GM10266 (cell line): ENCODE measurements at regions not wholly inside any gene's neighbourhood (a gene's known extent, or its start where the extent isn't known, plus 50 kb on each side); places are given as distances from the start of the nearest gene placed in this dataset.

ENCODE experiments used
- DNase-seq: peaks from one replicate; pipeline ENCODE4 v3.0.0; 2012; ENCODE audit errors: extremely low spot score
- TF ChIP-seq, protein P1 (sequence below): IDR thresholded peaks from 2 replicates; pipeline ENCODE4 v1.5.1; 2012; ENCODE audit warnings: mild to moderate bottlenecking, low read depth; ENCODE audit not compliant: control insufficient read depth, insufficient read depth; ENCODE audit errors: missing control alignments

DNA sequence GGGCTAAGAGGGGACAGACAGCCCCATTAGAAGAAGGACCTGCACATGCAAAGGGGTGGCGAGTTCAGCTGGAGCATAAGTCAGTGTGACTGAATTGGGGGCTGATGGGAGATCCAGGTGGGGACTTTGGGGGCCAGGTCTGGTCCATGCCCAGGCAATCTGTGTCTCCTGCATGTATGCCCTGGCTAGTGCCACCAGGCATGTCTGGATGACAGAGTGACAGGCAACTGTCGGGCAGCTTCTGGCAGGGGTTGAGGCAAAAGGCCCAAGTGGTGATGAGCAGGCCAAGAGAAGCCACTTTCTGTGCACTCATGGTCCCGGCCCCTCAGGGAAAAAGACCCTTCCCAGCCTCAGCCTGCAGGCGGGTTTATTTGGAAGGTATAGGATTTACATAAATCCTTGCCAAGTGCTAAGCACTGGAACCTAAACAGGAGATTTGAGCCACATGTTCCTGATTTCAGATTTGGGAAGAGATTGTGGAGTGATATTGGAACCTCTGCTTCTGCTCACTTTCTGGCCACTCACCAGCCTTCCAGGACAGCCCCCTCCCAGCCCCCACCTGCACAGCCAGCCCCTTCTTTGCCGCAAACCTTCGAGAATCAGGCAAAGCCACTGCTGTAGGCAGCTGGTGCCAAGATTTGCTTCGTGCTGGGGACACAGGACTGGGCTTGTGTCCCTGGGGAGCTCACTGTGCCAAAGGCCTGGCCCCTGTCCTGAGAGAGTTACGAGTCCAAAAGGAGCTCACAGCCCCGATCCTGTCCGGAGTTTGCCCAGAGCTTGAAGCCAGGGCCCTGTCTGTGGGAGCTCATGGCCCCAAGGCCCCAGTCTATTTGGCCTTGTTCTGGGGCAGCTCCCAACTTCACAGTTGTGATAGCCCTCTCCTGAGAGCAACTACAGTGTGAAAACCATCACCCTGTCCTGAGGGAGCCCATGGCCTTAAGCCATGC lies 232.5 kb upstream of the RTL1 start:
- DNase-seq, result no peak

DNA sequence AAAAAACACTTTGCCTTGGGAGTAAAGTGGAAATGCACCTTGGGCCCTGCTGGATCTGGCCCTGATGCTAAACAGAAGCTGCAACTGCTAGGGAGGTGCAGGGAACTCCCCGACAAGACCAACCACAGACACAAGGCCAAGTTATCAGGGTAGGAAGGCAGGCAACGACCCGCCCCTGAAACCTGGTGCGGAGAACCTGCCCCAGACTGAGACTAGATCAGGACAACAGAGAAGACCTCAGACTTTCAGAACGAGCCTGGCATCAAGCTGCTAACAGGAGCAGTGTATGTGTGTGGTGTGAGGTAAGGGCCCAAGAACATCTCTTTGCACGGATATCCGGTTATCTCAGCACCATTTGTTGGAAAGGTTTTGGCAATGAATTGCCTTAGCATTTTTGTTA lies 233.7 kb upstream of the RTL1 start:
- DNase-seq, result no peak
- TF ChIP-seq, protein P1, sequence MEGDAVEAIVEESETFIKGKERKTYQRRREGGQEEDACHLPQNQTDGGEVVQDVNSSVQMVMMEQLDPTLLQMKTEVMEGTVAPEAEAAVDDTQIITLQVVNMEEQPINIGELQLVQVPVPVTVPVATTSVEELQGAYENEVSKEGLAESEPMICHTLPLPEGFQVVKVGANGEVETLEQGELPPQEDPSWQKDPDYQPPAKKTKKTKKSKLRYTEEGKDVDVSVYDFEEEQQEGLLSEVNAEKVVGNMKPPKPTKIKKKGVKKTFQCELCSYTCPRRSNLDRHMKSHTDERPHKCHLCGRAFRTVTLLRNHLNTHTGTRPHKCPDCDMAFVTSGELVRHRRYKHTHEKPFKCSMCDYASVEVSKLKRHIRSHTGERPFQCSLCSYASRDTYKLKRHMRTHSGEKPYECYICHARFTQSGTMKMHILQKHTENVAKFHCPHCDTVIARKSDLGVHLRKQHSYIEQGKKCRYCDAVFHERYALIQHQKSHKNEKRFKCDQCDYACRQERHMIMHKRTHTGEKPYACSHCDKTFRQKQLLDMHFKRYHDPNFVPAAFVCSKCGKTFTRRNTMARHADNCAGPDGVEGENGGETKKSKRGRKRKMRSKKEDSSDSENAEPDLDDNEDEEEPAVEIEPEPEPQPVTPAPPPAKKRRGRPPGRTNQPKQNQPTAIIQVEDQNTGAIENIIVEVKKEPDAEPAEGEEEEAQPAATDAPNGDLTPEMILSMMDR, result no peak

More for the DNA sequence above, 232.5 kb upstream of the RTL1 start:
- TF ChIP-seq, protein P1, result no peak

DNA sequence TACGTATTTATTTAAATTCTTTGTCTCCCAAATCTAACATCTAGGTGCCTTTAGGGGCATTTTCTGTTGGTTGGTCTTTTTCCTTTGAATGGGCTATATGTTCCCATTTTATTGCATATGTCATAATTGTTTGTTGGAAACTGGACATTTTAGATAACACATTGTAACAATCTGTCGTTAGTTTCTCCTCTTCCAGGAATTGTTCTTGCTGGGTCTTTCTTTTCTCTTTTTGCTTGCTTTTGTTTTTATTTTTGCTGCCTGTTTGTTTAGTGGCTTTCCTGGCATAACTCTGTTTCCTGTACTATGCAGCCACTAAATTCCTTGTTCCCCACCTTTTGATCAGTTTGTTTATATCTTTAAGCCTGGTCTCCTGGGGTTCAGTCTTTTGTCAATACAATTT lies 244.3 kb upstream of the RTL1 start:
- no peak for DNase-seq
- TF ChIP-seq, protein P1, result no peak

DNA sequence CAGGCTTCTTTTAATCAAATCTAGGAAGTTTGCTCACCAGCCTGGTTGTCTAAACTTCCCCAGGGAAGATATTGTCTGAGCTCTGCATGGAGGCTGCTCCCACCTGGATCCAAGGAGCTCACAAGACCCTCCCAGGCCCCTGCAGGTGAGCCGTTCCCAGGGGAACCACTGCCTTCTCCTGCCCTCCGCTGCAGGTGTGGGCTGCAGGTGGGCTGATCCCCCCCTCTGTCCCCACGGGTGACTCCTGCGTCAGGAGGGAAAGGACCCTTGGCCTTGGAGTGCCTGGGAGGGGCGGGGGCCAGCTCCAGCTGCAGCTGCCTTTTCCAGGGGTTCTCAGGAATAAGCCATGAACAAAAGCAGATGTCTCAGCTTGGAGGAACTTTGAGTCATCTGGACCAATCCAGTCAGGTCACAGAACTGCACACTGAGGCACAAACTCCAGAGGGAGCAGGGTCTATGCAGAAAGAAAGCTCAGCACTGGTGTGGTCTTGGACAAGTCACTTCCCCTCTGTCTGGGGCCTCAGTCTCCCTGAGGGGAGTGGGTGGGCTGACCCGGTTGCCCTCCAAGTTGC lies 246.6 kb upstream of the RTL1 start:
- no peak for DNase-seq
- TF ChIP-seq, protein P1, result no peak

DNA sequence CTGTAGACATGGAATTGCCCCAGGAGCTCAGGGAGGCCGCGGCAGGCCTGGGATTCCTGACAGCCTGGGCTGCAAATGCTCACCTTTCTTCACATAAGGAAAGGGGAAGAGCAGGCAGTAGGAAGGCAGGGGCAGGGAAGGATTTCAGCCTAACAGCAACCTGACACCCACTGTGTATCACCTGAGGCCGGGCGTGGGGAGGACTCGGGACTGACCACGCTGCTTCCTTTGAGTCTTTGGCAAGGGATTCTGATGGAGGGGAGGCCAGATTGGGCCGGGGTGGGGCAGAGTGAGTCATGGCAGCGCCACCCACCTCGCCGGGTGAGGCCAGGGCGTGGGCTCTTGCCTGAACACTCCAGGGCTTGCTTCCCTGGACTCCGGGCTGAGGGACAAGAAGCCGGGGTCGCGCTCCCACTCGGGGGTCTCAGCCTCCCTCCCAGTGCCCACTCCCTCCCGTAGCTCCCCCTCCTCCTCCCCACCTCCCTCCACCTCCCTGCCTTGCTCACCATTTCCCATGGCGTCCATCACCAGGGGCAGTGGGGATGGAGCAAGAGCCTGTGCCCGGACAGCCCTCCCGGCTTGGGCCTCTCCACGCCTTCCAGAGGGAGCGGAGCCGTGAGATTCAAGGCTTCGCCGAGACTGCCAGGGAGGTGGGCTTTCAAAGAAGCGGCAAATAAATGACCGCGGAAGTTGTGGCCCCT lies 247.9 kb upstream of the RTL1 start:
- no peak for DNase-seq

DNA sequence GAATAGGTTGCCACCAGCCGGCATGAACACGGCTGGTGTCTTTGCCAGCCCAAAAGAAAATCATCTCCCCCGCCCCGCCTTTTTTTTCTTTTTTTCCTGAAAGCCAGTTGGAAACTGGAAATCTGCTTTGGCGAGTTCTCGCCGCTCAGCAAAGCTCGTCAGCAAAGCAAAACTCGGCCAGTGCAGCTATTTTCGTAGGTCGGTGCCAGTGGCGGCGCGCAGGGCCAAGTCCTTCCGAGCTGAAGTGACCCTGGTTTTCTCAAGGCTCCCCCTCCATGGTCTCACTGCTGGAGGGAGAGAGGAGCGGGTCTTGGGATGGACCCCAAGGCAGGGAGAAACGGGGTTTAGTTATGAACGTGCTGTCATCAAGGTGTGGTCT lies 248.4 kb upstream of the RTL1 start:
- DNase-seq, result no peak
- TF ChIP-seq, protein P1, result no peak

More for the DNA sequence above, 247.9 kb upstream of the RTL1 start:
- TF ChIP-seq, protein P1, result no peak

DNA sequence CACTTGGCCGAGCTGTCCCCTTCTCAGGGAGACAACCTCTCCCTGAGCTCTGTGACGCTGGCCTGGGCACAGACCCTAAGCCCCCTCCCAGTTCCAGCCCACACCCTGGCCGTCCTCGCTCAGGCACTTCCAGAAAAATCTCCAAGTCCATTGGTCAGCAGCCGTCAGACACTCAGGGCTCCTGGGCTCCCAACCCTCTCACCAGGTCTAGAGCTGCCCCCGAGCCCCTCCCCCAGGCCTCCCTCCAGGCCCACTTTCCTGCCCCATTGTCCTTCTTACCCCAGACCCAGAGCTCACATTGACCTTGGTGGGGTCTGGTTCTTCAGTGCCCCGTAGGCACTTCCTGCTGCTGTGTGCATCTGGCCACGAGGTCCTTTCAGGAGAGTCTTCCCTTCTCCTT lies 249.3 kb upstream of the RTL1 start:
- TF ChIP-seq, protein P1, result no peak
- DNase-seq, result no peak
